Nephron progenitor cell (in vitro differentiated cells): ENCODE measurements at regions not wholly inside any gene's neighbourhood (a gene's known extent, or its start where the extent isn't known, plus 50 kb on each side); places are given as distances from the start of the nearest gene placed in this dataset.
"Not testable (repeated sequence)": the region's sequence is repeated elsewhere in the genome, so short reads cannot be mapped to it uniquely, and the experiment has no call there.

Experiments used
- DNase-seq: peaks from one replicate; pipeline ENCODE4 v3.0.0; 2021
- H3K27ac Mint-ChIP-seq: 2 replicates; pipeline ENCODE4 v1.8.0; 2021; ENCODE audit warnings: mild to moderate bottlenecking, moderate library complexity, mixed read lengths
- H3K27me3 Mint-ChIP-seq: 2 replicates; pipeline ENCODE4 v1.8.0; 2021; ENCODE audit warnings: mild to moderate bottlenecking, low read depth, mixed read lengths; ENCODE audit not compliant: poor library complexity
- H3K36me3 Mint-ChIP-seq: 2 replicates; pipeline ENCODE4 v1.8.0; 2021; ENCODE audit warnings: low read depth, mixed read lengths
- H3K4me1 Mint-ChIP-seq: 2 replicates; pipeline ENCODE4 v1.8.0; 2021; ENCODE audit warnings: mixed read lengths
- H3K4me3 Mint-ChIP-seq: 2 replicates; pipeline ENCODE4 v1.8.0; 2021; ENCODE audit warnings: mild to moderate bottlenecking, moderate library complexity, mixed read lengths
- H3K9me3 Mint-ChIP-seq: 2 replicates; pipeline ENCODE4 v1.8.0; 2021; ENCODE audit warnings: mild to moderate bottlenecking, moderate library complexity, mixed read lengths
- CTCF ChIP-seq: fragments of 200-600 bp; sonication (generic); IDR thresholded peaks from 2 replicates; pipeline ENCODE4 v1.5.0; 2021; ENCODE audit warnings: antibody characterized with exemption

DNA sequence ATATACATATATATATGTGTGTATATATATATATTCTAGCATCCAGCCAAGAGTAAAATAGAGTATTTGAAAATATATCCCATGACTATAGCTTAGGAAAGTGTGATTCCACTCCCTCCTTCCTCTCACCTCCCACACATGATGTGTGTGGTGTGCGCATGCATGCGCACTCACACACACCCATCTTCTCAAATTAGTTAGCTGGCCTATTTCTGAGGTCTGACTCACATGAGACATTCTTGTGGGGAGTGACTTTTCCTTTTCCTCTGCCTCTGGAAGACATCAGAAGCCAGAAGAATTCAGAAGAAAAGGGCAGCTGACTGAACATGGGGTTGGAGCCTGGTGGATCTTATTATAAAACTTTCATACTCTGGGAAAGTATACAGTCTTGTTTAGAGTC lies 793.5 kb upstream of the ZNF722 start:
- no peak for DNase-seq
- H3K27ac Mint-ChIP-seq, result no peak overlapping the region
- H3K36me3 Mint-ChIP-seq, result no peaks in the 10 kb centered on the region
- H3K4me3 Mint-ChIP-seq, result no peak overlapping the region
- H3K27me3 Mint-ChIP-seq, result no peaks in the 10 kb centered on the region
- peaks cover 91% of the 10 kb centered on the region for H3K9me3 Mint-ChIP-seq
- H3K4me1 Mint-ChIP-seq, result no peaks in the 10 kb centered on the region
- TF ChIP-seq CTCF, result no peak

GRCh38 chr7:63233101-63233500 lies 765.5 kb upstream of the ZNF722 start:
- not testable (repeated sequence) for H3K27ac Mint-ChIP-seq, H3K4me1 Mint-ChIP-seq, DNase-seq, H3K36me3 Mint-ChIP-seq, H3K4me3 Mint-ChIP-seq, H3K27me3 Mint-ChIP-seq
- peaks cover 83% of the 10 kb centered on the region for H3K9me3 Mint-ChIP-seq

DNA sequence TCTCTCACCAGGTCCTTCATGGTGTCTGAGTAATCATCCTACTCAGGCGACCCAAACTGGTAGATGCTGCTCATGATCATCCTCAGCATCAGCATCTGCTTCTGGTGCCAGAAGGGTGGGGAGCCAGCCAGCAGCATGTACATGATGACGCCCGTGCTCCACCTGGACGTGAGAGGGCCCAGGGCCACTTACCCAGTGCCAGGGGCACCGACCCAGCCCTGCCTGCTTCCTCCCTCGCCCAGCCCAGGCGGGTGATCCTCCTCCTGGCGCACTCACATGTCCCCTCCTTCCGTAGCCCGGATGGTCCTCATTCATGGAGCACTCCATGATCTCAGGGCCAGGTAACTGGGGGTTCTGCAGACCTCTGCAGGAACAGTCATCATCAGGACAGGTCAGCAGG lies 764.8 kb upstream of the ZNF722 start:
- H3K9me3 Mint-ChIP-seq, result peaks cover 83% of the 10 kb centered on the region
- no peak overlapping the region for H3K27ac Mint-ChIP-seq
- DNase-seq, result no peak
- no peak for TF ChIP-seq CTCF
- H3K27me3 Mint-ChIP-seq, result peaks cover 3% of the 10 kb centered on the region
- no peak overlapping the region for H3K4me3 Mint-ChIP-seq
- no peaks in the 10 kb centered on the region for H3K36me3 Mint-ChIP-seq
- H3K4me1 Mint-ChIP-seq, result no peaks in the 10 kb centered on the region
